ENCODE measurements at regions not wholly inside any gene's neighbourhood (a gene's known extent, or its start where the extent isn't known, plus 50 kb on each side); places are given as distances from the start of the nearest gene placed in this dataset.

DNA sequence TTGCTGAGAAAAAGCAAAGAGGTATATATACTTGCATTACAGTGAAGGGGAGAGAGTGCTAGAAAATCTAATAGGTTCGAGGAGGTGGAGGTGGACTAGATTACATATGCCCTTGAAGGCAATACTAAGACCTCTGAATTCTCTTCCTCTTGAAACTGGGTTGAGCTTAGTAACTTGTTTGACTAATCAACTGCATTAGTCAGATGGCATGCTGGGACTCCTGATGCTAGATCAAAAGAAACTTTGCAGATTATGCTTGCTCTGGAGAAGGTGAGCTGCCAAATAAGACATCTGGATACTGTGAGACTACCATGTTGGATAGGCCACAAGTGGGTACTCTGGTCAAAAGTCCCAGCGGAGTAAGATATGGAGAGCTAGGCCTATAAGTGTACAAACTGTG lies 331.3 kb downstream of the KLF5 start:
- TF ChIP-seq, protein P1, sequence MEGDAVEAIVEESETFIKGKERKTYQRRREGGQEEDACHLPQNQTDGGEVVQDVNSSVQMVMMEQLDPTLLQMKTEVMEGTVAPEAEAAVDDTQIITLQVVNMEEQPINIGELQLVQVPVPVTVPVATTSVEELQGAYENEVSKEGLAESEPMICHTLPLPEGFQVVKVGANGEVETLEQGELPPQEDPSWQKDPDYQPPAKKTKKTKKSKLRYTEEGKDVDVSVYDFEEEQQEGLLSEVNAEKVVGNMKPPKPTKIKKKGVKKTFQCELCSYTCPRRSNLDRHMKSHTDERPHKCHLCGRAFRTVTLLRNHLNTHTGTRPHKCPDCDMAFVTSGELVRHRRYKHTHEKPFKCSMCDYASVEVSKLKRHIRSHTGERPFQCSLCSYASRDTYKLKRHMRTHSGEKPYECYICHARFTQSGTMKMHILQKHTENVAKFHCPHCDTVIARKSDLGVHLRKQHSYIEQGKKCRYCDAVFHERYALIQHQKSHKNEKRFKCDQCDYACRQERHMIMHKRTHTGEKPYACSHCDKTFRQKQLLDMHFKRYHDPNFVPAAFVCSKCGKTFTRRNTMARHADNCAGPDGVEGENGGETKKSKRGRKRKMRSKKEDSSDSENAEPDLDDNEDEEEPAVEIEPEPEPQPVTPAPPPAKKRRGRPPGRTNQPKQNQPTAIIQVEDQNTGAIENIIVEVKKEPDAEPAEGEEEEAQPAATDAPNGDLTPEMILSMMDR (conservative IDR thresholded peaks at IDR 0.05; ENCODE audit: low read depth, low read length): no peak
- TF ChIP-seq EZH2 (IDR thresholded peaks at IDR 0.05; ENCODE audit: low read length, unreplicated experiment) (no peak), EZH2phosphoT487 (IDR thresholded peaks at IDR 0.05; ENCODE audit: borderline replicate concordance, low read length) (no peak)

Measured in PC-3 (cell line).